ENCODE measurements at regions not wholly inside any gene's neighbourhood (a gene's known extent, or its start where the extent isn't known, plus 50 kb on each side); places are given as distances from the start of the nearest gene placed in this dataset.
A peak's percentile ranks its signal among the peaks of the same experiment; 100 is the strongest.

DNA sequence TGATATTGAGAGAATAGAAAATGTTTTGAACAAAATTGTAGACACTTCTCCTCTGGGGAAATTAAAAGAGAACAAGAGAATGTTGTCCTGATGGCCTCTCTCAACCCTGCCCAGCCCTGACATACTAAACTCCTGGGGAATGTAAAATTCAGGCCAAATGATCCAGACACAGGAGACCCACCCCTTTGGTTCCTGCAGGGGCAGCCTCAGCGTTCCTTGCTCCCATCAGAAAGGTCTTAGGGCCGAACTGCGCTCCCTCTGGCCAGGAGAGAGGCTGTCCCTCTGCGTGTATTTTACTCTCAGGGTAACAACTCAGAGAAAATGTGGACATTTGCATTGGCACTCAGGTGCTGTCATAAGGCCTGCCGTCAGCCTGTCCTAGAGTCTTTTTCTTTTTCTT lies 616.3 kb upstream of the KLF4 start:
- DNase-seq: no peak

DNA sequence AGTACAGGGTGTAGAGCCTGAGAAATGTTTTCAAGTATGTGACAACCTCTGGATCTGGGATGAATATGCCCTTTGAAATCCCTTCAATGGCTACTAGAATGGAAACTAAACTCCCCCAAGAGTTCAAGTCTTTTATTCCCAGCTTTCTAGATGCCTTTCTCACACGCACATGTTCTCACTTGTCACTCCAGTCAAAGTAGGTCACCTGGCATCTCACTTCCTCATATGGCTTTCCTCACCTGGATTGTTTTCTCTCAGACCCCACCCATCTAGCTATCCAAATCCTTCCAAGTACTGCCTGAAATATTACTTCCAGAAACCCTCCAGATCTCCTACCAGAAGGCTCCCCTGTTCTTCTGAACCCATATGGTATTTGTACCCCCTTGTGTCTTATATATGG lies 615.4 kb upstream of the KLF4 start:
- no peak for DNase-seq

DNA sequence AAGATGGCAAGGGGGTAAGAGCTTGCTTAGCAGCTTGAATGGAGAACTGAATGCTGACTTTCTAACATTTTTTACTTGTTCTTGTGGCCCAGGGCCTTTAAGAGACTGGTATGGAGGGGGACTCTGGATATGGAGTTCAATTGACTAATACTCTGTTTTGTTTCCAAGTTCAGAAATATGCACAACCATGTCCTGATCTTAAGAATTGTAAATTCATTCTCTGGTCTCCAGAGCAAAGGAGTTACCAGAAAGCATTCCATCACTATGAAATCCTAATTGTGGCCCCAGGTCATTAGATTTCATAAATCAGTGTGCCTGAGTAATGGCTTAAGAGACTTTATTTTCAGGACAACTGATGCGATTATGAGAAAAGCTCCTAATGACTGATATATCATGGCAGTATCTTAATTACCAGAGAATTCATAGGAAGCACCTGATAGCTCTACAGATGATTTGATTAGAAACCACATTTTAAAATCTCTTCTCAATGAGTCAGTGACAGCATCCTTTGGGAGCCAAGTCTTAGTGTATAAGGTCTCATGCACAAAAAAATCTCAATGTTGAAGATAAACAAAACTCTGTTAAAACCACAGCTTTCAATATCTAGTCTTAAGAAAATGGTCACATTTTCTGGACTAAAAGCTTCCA lies 613.6 kb upstream of the KLF4 start:
- DNase-seq: no peak

DNA sequence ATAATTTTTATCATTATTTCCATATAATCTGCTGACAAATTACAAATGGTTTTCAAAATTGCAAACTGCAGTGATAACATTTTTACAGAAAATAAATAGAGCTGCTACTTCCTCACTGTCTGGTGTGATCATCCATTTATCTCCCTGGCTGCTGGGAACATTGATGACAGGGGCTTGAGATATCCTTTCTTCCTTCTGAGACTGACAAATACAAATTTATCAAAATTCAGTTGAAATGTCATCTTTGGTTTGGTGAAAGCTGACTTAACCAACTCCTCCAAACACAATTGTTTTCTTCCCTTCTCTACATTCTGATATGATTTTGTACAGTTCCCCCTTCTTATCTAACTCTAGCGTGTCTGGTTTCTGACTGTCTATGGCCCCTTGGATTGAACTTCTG lies 611.8 kb upstream of the KLF4 start:
- no peak for DNase-seq

DNA sequence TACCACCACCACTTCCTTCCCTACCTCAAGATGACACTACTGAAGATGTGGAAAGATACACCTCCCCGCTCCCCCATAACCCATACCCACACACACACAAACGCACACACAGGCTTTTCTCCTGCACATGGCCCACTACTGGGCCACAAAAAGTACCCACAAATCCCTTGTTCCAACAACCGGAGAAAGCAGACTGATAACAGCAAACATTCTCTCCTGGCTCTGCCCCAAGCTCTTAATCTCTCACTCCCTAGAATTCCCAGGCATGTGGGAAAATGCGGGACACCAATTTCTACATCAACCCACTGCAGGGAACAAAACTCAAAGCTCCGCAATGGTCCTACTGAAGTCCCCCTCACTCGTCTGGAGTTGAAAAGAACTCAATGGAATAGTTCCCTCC lies 611.0 kb upstream of the KLF4 start:
- DNase-seq: no peak

DNA sequence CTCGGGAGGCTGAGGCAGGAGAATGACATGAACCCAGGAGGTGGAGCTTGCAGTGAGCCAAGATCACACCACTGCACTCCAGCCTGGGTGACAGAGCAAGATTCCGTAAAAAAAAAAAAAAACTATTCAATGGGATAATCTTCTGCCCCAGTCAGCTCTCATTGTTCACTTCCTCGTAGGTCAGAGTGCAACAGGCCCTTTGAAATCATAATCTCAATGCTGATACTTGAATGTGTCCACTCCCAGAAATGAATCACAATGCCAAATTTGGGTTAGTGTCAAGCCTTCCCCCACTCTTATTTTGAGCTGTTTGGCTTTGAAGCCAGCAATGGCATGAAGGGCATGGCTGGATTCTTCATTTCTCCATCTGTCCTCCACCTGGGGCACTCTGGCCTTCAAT lies 610.3 kb upstream of the KLF4 start:
- DNase-seq: no peak

DNA sequence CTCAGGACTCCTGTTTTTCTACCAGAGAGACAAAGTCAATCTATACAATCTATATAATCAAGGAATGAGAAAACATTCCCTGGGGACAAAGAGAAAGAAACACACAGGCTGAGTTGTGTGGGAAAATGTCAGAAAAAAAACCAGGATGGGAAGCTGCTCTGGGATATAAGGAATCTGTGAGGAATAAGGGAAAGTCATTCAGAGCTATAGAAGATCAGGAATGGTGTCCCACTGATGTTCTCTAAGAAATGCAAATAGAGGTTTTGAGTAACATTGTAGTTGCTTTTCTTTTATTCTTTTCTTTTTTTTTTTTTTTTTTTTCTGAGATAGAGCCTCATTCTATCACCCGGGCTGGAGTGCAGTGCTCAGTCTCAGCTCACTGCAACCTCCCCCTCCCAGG lies 605.9 kb upstream of the KLF4 start:
- no peak for DNase-seq

DNA sequence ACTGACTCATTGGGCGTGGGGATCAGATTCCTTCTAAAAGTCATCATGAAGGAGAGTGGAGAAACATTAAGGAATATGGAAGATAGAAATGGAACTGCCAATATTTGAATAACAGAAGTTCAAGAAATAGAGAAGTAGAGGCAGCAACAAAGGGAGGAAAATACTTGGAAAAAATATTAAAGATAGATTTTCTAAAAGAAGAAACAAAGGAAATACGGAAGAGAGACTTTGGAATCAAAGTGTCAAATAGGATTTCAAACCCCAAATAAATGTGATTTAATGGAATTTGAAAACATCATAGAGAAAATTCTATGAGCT lies 605.1 kb upstream of the KLF4 start:
- no peak for DNase-seq

DNA sequence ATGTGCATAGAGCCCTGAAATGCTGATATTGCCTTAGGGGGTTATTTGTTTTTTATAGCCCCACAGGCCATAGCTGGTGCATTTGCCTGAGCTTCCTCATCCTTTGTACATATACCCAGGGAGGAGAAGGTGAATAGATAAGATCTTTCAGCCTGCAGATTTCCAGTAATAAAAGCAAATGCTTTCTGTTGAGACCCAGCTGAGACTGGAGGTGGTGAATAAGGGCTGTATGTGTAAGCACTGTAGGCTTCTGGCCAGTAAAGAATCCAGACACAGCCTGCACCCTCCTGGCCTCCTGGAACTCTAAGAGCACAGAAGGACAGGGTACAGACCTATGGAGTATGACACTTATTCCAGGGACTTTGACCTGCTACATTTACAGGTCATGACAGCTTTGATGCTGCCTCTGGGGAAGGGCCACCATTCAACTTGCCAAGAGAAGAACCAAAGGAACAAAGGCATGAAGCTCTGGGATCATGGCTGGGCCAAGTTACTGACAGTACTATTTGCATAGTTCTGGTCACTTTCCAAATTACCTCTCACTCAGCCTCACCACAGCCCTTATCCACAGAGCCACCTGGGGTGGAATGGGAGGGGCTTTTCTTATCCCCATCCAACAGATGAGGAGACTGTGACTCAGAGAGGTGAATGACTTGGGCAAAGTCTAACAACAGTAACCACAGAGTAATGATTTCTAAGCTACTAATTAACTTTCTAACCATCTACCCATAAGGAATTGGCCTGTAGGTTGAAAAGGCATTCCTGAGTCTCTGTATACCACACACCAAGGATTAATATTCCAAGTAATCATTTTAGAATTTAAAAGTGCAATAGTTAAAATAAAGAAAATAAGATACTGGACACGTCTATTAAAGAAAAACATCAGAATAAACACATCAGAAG lies 604.5 kb upstream of the KLF4 start:
- DNase-seq: no peak

DNA sequence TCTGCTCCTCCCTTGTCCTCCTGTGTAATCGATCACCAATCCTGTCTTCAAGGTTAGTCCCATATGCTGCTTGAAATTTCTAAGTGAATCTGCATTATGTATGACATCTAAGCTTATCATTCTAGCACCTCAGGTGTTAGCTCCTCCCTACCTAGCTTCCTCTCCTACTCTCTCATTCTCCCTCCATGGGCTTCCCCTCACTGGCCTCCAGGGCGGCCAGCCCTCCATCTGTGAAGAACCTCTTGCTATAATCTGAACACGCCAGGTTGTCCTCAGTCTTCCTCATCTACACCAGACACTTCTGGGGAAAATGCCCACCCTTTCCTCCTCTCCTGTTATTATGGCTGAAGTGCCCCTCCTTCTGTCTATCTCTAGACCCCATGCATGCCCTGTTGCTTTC lies 599.3 kb upstream of the KLF4 start:
- DNase-seq: no peak

DNA sequence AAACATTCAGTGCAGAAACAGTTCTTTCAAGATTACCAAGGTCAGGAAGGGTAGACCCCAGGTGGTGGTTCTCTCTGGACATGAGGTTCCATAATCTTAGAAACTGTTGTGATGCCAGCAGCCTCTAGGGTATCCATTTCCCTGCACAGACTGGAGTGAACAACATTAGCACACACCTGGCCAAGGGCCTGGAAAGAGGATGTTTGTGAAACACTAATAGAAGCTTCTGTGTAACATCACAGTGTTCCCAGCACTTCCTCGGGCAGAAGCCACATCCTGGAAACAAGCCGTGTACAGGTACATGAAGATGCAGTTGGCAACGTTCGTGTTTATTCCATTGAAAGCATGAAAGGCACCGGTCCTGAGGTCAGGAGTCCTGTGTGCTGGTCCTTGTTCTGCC lies 598.2 kb upstream of the KLF4 start:
- DNase-seq: no peak

DNA sequence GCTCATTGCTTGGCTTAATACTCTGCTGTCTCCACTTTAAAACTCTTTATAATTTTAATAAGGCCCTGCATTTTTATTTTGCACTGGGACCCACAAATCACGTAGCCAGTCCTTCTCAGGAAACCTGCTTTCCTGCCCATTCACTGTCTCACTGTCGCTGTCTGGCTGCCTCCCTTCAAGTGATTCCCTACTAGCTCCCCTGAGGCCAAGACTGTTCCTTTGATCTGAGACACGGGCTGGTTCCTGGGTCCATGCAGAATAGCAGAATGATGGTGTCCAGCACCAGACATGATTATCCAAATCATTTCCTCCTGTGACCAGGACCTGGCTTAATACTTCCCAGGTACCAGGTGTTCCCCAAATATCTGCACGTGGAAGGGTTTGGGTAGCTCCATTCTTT lies 597.1 kb upstream of the KLF4 start:
- DNase-seq: no peak

DNA sequence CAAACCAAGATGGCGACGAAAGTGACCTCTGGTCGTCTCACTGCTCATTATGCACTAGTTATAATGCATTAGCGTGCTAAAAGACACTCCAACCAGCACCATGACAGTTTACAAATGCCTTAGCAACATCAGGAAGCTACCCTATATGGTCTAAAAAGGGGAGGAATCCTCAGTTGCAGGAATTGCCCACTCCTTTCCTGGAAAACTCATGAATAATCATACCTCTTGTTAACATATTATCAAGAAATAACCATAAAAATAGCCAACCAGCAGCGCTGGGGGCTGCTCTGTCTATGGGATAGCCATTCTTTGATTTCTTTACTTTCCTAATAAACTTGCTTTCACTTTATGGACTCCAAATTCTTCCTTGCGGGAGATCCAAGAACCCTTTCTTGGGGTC lies 595.7 kb upstream of the KLF4 start:
- DNase-seq: no peak

DNA sequence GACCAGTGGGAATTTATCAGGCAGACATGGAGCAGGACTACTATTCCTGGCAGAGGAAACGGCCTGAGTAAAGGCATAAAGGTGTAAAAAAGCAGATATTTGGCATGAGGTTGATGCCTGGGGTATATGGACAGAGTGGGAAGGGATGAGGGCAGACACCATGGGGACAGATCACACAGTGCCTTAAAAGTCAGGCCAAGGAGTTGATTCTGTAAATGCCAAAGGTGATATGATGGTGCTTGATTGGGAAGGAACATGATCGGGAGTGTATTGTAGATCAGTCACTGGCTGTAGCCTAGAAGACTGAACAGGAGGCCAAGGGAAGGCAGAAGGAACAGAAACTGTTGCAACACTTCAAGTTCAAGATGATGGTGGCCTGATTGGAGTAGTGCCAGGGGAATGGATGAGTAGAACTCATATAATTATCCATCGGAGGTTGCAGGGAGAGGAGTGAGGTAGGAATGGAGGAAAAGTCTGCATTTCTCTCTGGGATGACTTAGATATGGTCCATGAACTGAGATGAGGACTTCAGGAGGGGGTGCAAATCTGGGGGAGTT lies 594.3 kb upstream of the KLF4 start:
- no peak for DNase-seq

DNA sequence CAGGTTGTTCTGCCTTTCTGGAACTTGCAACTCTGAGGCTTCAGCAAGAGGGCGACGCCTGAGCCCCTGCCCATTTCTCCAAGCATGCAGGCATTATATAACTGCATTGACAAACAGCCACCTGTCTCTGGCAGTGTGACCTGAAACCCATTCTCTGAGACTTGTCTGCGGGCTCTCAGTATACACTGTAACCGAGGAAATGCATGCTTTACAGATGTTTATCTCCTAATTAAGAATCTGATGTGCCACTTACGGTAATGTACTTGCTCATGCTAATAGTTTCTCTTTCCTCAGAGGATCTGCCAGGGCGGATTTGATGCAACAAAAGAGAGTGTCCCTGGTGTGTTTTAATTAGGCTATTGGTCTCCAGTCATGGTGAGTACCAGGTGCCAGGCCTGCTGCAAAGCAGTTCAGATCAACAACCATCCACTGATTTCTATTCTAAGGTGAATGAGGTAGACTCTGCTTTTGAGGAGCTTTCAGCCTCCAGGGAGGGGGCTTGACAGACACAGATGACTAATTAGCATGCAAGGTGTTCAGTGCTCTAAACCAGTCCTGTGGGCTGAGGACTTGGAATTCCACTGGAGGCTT lies 593.7 kb upstream of the KLF4 start:
- DNase-seq: no peak

DNA sequence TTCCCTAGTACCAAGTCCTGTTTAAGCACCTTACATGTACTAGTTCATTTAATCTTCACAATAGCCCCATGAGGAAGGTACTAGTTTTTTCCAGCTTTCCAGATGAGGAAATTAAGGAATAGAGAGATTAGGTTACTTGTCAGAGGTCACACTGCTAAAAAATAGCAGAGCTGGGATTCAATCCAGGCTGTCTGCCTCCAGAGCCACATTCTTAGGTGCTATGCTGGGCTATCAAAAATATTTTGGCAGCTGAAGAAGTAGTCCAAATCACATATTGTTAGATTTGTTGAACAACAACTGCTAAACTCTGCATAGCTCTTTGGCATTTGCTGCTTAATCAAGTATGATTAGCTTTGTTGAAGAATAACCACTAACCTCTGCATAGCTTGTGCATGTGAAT lies 591.5 kb upstream of the KLF4 start:
- DNase-seq: no peak

DNA sequence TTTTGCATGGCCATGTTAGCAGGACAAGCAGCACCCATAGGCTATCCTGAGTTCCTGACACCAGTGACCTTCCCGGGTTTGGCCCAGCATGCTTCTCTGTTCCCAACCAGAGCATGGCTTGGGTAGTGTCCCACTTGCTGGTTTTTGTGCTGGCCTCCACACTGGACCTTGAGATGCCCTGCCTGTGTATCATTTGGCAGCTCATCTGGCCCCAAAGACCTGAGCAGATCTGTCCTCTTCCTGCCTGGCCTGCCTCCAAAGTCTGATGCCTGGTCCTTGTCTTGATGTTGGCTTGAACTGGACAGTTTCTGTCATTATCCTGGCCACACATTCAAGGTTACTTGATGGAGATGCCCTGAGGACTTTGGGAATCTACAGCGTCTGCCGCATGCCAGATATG lies 590.7 kb upstream of the KLF4 start:
- no peak for DNase-seq

DNA sequence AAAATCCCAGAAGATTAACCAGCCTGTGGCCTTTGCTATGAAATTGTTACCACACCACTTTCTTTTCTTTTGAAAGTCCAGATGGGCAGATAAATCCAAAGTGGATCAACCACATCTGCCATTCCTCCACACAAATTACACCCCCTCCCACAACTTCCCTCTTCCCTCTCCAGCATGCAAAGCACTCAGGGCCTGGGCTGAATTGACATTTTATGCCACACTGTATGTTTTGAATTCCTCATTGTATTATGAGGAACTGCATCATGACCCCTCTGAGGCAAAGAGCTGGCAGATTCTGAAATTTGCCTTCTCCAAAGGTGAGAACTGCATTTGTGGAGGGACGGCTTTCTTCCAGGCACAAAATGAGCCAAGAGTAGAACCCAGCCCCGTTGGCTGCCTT lies 589.2 kb upstream of the KLF4 start:
- DNase-seq: no peak

DNA sequence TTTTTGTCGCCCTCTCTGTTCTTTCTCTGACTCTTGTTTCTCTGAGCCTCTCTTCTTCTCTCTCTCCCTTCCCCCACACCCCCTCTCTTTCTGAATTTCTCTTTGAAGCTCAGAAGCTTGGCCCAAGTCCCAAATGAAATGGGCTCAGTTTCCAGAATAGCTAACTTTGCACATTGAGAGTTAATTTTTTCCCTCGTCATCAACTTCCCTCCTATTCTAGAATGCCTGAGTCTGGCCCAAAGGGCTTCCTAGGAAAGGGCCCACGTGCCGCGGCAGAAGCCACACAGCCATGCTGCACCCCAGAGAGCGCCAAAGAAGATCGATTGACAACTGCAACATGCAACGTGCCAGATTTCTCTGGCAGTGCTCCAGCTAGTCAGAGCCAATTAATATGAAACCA lies 588.8 kb upstream of the KLF4 start:
- DNase-seq: peak; percentile 48 to 59

DNA sequence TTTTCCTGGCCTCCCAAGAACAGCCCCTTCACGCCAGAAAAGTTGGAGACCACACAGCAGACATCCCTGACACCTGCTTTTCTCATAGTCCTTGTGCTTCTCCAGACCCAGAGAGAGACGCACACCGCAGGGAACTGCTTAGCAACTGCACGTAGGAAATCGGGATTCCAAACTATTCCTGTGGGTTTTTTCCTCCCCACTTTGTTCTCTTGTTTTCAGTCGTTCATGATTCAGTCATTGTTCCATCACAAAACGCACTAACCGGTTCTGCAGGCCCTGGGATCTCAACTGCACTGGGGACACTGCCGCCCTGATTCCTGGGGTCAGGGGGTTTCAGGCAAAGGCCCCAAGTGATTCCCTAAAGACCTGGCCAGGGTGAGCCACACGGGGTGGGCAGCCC lies 588.0 kb upstream of the KLF4 start:
- DNase-seq: no peak

DNA sequence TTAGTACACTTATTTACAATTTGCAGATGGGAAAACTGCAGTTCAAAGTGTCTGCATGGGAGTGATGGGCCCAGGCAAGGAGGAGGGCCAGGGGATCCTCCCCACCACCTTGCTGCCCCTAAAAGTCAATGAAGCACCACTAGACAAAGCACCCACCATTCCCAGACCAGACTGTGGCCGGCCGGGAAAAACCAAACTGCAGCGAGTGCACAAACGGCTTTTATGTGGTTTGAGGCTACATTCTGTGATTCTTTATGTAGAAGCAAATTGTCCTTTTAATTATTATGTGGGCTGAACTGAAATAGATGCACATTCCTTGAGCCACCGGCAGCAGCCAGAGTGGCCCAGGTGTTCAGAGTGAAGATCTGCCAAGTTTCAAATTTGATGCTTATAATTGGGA lies 585.3 kb upstream of the KLF4 start:
- no peak for DNase-seq

DNA sequence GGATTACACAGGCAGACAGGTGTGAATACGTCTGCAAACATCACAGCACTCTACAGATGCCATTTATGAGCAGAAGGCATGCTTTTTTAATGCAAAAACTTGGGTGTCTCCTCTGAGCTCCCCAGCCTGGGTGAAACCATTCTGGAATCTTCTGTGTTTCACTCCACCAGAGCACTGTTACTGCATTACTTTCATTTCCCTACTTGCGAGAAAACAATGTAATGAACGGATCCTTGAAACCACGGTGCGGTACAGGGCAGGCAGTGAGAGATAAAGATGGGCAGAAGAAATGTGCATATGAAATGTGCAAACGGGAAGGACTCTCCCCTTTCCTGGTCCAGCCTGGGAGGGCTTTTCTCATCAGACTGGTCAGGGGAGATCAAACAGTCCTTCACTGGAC lies 584.3 kb upstream of the KLF4 start:
- no peak for DNase-seq

DNA sequence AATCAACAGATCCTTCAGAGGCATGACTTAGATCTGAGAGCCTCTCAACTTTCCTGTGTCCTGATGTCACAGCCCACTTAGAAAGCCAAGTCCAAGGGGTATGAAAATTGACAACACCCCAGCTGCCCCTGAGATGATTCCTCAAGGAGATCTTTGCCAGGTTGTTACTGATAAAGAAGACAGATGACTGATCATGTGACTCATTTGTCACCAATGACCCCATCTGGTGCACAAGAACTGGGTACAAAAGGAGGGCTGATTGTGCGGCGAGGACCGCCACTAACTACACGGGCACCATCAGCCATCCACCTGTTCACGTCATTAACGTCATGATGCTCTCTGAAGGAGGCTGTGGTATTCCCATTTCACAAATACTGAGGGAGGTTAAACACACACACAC lies 583.2 kb upstream of the KLF4 start:
- DNase-seq: no peak
